ENCODE measurements at regions not wholly inside any gene's neighbourhood (a gene's known extent, or its start where the extent isn't known, plus 50 kb on each side); places are given as distances from the start of the nearest gene placed in this dataset.
"Not testable (repeated sequence)": the region's sequence is repeated elsewhere in the genome, so short reads cannot be mapped to it uniquely, and the experiment has no call there.

DNA sequence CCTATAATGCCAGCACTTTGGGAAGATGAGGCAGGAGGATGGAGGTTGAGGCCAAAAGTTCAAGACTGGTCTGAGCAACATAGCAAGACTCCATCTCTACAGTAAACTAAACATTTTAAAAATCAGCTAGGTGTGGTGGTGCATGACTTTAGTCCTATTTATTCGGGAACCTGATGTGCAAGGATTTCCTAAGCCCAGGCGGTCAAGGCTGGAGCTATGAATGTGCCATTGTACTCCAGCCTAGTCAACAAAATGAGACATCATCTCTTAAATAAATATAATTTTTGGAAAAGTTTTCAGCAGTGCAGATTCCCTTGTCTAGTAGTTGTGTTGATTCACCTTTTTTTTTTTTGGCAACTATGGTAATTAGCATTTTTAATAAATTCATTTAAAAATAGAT lies 928.7 kb upstream of the PRKX start:
- H3K9ac ChIP-seq (ENCODE audit: low read length in 2 of 2): no peak overlapping the region
- no peaks in the 10 kb centered on the region for H3K27me3 ChIP-seq (ENCODE audit: control insufficient read depth in 1 of 2, insufficient read depth in 2 of 2, low read length in 2 of 2)
- H3K9me3 ChIP-seq (ENCODE audit: control insufficient read depth in 2 of 2, low read length in 2 of 2): peaks cover 0 to 10% of the 10 kb centered on the region in 2 donors
- H3K4me3 ChIP-seq (ENCODE audit: low read length in 2 of 2): no peak overlapping the region
- no peaks in the 10 kb centered on the region for H3K4me1 ChIP-seq (ENCODE audit: control insufficient read depth, insufficient read depth, low read length)
- H3K27ac ChIP-seq (ENCODE audit: low read length): no peak overlapping the region
- H3K36me3 ChIP-seq (ENCODE audit: control insufficient read depth in 2 of 2, insufficient read depth in 2 of 2, low read length in 2 of 2): no peaks in the 10 kb centered on the region

DNA sequence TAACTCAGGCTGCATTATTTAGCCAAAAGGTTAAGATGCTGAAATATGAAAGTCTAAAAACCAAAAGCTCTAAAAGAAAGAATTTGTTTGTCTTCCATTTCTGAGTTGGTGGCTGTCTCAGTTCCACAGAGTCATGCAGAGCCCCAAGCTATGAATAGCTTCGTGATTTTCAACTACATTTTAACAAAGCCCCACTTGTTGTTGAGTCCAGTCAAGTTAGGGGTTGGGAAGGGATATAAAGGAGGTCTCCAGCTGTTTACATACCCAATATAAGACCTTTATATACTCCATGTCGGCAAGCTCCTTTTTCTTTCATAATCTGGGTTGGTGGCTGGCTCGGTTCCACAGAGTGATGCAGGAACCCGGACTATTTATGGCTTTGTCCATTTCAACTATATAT lies 924.6 kb upstream of the PRKX start:
- H3K36me3 ChIP-seq (ENCODE audit: control insufficient read depth in 2 of 2, insufficient read depth in 2 of 2, low read length in 2 of 2): no peaks in the 10 kb centered on the region
- no peak overlapping the region for H3K27ac ChIP-seq (ENCODE audit: low read length)
- H3K9me3 ChIP-seq (ENCODE audit: control insufficient read depth in 2 of 2, low read length in 2 of 2): peaks cover 0 to 10% of the 10 kb centered on the region in 2 donors
- no peak overlapping the region for H3K4me3 ChIP-seq (ENCODE audit: low read length in 2 of 2)
- no peaks in the 10 kb centered on the region for H3K27me3 ChIP-seq (ENCODE audit: control insufficient read depth in 1 of 2, insufficient read depth in 2 of 2, low read length in 2 of 2)
- H3K4me1 ChIP-seq (ENCODE audit: control insufficient read depth, insufficient read depth, low read length): no peaks in the 10 kb centered on the region
- no peak overlapping the region for H3K9ac ChIP-seq (ENCODE audit: low read length in 2 of 2)

DNA sequence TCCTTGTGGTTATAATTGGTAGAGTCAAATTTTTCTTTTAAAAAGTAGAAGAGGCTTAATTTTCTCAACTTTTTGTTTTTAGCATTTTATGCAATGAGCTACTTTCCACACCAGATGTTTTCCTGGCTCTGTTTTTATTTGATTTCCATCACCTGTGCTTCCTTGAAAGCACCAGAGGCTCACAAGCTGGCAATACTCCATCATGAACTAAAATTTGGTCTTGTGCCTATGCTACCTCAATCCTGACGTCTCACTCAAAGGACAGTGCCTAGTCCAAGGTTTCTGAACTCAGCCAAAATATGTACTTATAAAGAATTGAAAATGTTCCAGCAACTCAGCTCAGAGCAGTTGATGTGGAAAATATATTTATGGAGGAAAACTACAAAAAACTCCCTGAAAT lies 914.0 kb upstream of the PRKX start:
- Histone ChIP-seq H3K27ac (ENCODE audit: low read length) (no peak overlapping the region), H3K9ac (ENCODE audit: low read length in 2 of 2) (no peak overlapping the region), H3K27me3 (ENCODE audit: control insufficient read depth in 1 of 2, insufficient read depth in 2 of 2, low read length in 2 of 2) (no peaks in the 10 kb centered on the region), H3K36me3 (ENCODE audit: control insufficient read depth in 2 of 2, insufficient read depth in 2 of 2, low read length in 2 of 2) (no peaks in the 10 kb centered on the region), H3K4me1 (ENCODE audit: control insufficient read depth, insufficient read depth, low read length) (no peaks in the 10 kb centered on the region), H3K4me3 (ENCODE audit: low read length in 2 of 2) (no peak overlapping the region), H3K9me3 (ENCODE audit: control insufficient read depth in 2 of 2, low read length in 2 of 2) (peaks cover 0 to 3% of the 10 kb centered on the region in 2 donors)

DNA sequence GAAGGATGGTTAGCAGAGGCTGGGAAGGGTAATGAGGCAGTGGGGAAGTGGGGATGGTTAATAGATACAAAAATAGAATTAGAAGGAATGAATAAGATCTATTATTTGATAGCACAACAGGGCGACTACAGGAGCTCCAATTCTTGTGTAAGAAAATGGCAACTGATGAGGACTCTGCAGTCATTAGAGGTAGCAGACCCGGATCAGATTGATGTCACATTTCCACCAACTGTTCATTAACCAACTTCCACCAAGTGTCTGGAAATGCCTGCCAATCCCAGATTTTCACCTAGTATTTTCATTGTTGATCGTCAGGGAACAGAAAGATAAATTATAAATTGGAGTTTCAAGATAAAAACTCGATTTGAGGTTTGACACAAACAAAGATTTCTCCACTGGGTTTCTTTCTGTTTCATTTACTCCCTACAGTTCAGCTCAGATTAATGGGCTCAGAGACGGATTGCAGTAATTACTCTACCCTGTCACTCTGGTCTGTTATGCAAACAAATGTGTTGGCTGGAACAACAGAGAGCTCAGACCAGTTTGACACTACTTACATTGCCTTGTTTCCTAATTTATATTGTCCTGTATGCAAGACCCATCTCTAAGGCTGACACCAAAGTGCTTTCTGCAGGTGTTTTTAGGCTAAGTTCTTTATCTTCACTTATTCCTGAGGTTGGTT lies 909.2 kb upstream of the PRKX start:
- H3K4me1 ChIP-seq (ENCODE audit: control insufficient read depth, insufficient read depth, low read length): no peaks in the 10 kb centered on the region
- H3K27ac ChIP-seq (ENCODE audit: low read length): no peak overlapping the region
- H3K9me3 ChIP-seq (ENCODE audit: control insufficient read depth in 2 of 2, low read length in 2 of 2): no peaks in the 10 kb centered on the region
- H3K36me3 ChIP-seq (ENCODE audit: control insufficient read depth in 2 of 2, insufficient read depth in 2 of 2, low read length in 2 of 2): no peaks in the 10 kb centered on the region
- H3K4me3 ChIP-seq (ENCODE audit: low read length in 2 of 2): no peak overlapping the region
- no peaks in the 10 kb centered on the region for H3K27me3 ChIP-seq (ENCODE audit: control insufficient read depth in 1 of 2, insufficient read depth in 2 of 2, low read length in 2 of 2)
- H3K9ac ChIP-seq (ENCODE audit: low read length in 2 of 2): no peak overlapping the region

DNA sequence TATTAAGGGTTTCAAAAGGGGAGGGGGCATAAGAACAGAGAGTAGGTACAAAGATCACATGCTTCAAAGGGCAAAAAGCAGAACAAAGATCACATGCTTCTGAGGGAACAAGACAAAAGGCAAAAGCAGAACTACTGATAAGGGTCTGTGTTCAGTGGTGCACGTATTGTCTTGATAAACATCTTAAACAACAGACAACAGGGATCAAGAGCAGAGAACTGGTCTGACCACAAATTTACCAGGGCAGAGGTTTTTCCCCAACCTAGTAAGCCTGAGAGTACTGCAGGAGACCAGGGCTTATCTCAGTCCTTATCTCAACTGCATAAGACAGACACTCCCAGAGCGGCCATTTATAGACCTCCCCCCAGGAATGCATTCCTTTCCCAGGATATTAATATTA lies 900.2 kb upstream of the PRKX start:
- not testable (repeated sequence) for H3K9ac ChIP-seq (ENCODE audit: low read length in 2 of 2); H3K27ac ChIP-seq (ENCODE audit: low read length); H3K27me3 ChIP-seq (ENCODE audit: control insufficient read depth in 1 of 2, insufficient read depth in 2 of 2, low read length in 2 of 2); H3K4me1 ChIP-seq (ENCODE audit: control insufficient read depth, insufficient read depth, low read length); H3K9me3 ChIP-seq (ENCODE audit: control insufficient read depth in 2 of 2, low read length in 2 of 2); H3K36me3 ChIP-seq (ENCODE audit: control insufficient read depth in 2 of 2, insufficient read depth in 2 of 2, low read length in 2 of 2); H3K4me3 ChIP-seq (ENCODE audit: low read length in 2 of 2)

DNA sequence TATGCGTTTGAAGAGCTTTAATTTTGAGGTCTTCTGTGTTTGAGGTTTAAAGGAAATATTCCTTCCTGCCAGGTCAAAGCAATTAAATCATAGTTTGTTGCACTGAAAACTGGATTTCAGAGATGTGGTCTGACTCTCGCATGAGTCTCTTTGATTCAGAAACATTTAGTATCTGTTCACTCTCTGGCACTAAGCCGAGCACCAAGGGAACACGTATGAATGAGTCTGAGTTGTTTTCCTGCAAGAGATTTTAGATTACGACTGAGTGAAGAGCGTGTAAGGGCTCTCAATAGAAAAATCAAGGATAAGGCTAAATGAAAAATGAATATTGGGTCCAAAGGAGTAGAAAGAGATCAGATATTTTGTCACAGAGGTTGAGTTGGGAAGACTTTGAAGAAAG lies 875.4 kb upstream of the PRKX start:
- Histone ChIP-seq H3K27me3 (ENCODE audit: control insufficient read depth in 1 of 2, insufficient read depth in 2 of 2, low read length in 2 of 2) (no peaks in the 10 kb centered on the region), H3K4me3 (ENCODE audit: low read length in 2 of 2) (no peak overlapping the region), H3K4me1 (ENCODE audit: control insufficient read depth, insufficient read depth, low read length) (no peaks in the 10 kb centered on the region), H3K9ac (ENCODE audit: low read length in 2 of 2) (no peak overlapping the region), H3K27ac (ENCODE audit: low read length) (no peak overlapping the region), H3K9me3 (ENCODE audit: control insufficient read depth in 2 of 2, low read length in 2 of 2) (no peaks in the 10 kb centered on the region), H3K36me3 (ENCODE audit: control insufficient read depth in 2 of 2, insufficient read depth in 2 of 2, low read length in 2 of 2) (no peaks in the 10 kb centered on the region)

DNA sequence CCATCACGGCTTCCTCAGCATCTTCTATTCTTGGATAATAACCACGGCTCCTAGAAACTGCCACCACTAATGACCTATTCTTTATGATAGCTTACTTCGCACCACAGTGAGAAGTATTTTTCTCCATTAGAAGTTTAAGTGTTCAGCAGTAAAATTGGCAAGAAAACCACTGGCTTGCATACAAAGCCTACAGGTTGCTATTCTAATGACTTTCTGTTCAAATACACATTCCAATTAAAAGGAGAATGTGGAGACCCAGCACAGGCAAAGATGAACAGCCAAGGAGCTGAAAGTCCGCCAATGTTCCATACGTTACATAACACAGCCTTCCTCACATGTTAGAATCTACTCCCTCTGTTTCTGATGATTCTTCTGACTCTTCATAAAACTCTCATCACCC lies 875.0 kb upstream of the PRKX start:
- Histone ChIP-seq H3K9ac (ENCODE audit: low read length in 2 of 2) (no peak overlapping the region), H3K36me3 (ENCODE audit: control insufficient read depth in 2 of 2, insufficient read depth in 2 of 2, low read length in 2 of 2) (no peaks in the 10 kb centered on the region), H3K9me3 (ENCODE audit: control insufficient read depth in 2 of 2, low read length in 2 of 2) (no peaks in the 10 kb centered on the region), H3K27ac (ENCODE audit: low read length) (no peak overlapping the region), H3K4me1 (ENCODE audit: control insufficient read depth, insufficient read depth, low read length) (no peaks in the 10 kb centered on the region), H3K27me3 (ENCODE audit: control insufficient read depth in 1 of 2, insufficient read depth in 2 of 2, low read length in 2 of 2) (no peaks in the 10 kb centered on the region), H3K4me3 (ENCODE audit: low read length in 2 of 2) (no peak overlapping the region)

DNA sequence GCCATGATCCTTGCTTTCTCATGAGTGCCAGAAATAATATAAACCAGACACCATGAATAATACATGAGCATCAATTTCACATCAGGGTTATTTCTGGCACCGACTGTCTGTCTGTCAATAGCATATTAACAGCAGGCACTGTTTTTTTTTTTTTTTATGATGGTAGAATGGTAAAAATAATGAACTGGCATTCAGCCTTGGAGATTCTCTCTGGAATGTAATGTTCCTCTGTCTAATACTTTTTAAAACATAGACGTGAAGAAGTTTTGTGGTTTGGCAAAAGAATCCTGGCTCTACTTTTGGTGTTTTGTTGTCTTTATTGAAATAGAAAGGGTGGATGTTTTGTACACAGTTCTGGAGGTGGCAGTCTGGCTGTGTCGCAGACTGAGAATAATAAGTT lies 874.6 kb upstream of the PRKX start:
- Histone ChIP-seq H3K9ac (ENCODE audit: low read length in 2 of 2) (no peak overlapping the region), H3K27ac (ENCODE audit: low read length) (no peak overlapping the region), H3K9me3 (ENCODE audit: control insufficient read depth in 2 of 2, low read length in 2 of 2) (no peaks in the 10 kb centered on the region), H3K4me3 (ENCODE audit: low read length in 2 of 2) (no peak overlapping the region), H3K4me1 (ENCODE audit: control insufficient read depth, insufficient read depth, low read length) (no peaks in the 10 kb centered on the region), H3K27me3 (ENCODE audit: control insufficient read depth in 1 of 2, insufficient read depth in 2 of 2, low read length in 2 of 2) (no peaks in the 10 kb centered on the region), H3K36me3 (ENCODE audit: control insufficient read depth in 2 of 2, insufficient read depth in 2 of 2, low read length in 2 of 2) (no peaks in the 10 kb centered on the region)

DNA sequence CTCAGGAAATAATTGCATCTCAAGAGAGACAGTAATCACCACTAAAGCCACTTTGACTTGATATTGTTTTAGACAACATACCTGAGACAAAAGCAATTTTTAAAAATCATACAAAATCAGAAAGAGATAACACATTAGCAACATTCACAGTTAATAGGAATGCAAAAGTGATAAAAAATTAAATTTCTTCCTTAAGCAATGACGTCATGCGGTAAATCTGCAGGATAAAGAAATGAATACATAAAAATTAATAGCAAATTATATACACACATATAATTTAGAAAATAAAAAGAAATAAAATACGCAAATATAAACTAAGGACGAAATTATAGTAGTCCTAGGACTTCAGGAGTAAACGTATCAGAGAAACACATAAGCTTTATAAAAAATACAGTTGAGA lies 866.5 kb upstream of the PRKX start:
- Histone ChIP-seq H3K9me3 (ENCODE audit: control insufficient read depth in 2 of 2, low read length in 2 of 2) (no peaks in the 10 kb centered on the region), H3K4me3 (ENCODE audit: low read length in 2 of 2) (no peak overlapping the region), H3K36me3 (ENCODE audit: control insufficient read depth in 2 of 2, insufficient read depth in 2 of 2, low read length in 2 of 2) (no peaks in the 10 kb centered on the region), H3K4me1 (ENCODE audit: control insufficient read depth, insufficient read depth, low read length) (no peaks in the 10 kb centered on the region), H3K27me3 (ENCODE audit: control insufficient read depth in 1 of 2, insufficient read depth in 2 of 2, low read length in 2 of 2) (no peaks in the 10 kb centered on the region), H3K27ac (ENCODE audit: low read length) (no peak overlapping the region), H3K9ac (ENCODE audit: low read length in 2 of 2) (no peak overlapping the region)

DNA sequence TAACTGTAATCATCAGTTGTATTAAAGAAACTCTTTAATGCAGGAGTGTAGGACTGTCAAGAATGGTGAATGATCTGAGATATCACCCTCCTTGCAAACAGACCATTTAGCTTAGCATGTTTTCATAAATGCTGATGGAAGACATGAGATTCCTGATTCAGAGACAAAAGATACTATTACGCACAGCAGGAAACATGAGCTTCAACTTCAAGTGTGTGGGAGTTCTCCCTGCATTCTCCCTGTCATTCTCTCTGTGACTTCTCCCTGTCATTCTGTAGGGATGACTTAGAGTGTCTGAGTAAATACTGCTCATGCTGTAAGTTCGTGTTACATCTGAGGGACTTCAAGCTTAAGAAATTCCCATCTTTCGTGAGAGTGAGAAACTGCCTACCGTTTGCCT lies 866.0 kb upstream of the PRKX start:
- H3K4me3 ChIP-seq (ENCODE audit: low read length in 2 of 2): no peak overlapping the region
- H3K27ac ChIP-seq (ENCODE audit: low read length): no peak overlapping the region
- no peaks in the 10 kb centered on the region for H3K36me3 ChIP-seq (ENCODE audit: control insufficient read depth in 2 of 2, insufficient read depth in 2 of 2, low read length in 2 of 2)
- H3K27me3 ChIP-seq (ENCODE audit: control insufficient read depth in 1 of 2, insufficient read depth in 2 of 2, low read length in 2 of 2): no peaks in the 10 kb centered on the region
- H3K9ac ChIP-seq (ENCODE audit: low read length in 2 of 2): no peak overlapping the region
- H3K9me3 ChIP-seq (ENCODE audit: control insufficient read depth in 2 of 2, low read length in 2 of 2): no peaks in the 10 kb centered on the region
- H3K4me1 ChIP-seq (ENCODE audit: control insufficient read depth, insufficient read depth, low read length): no peaks in the 10 kb centered on the region

DNA sequence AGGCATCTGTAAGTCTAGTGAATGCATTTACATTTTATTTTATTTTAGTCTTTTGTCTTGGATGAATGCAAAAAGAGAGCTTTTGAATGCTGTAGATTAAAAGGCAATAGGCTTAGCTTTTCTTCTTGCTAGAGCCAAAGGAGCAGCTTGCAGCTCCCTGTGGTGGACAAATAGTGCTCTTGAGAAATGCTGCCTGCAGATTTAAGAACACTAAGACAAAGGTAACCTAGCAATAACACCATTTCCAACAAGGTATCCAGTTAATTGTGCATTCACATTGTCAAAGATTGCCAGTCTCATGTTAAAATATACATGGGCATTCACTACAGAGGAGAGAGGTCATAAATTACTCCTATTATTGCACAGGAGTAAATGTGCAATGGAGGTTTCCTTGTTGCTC lies 859.2 kb upstream of the PRKX start:
- H3K9ac ChIP-seq (ENCODE audit: low read length in 2 of 2): no peak overlapping the region
- H3K27ac ChIP-seq (ENCODE audit: low read length): no peak overlapping the region
- no peaks in the 10 kb centered on the region for H3K27me3 ChIP-seq (ENCODE audit: control insufficient read depth in 1 of 2, insufficient read depth in 2 of 2, low read length in 2 of 2)
- no peaks in the 10 kb centered on the region for H3K9me3 ChIP-seq (ENCODE audit: control insufficient read depth in 2 of 2, low read length in 2 of 2)
- H3K4me1 ChIP-seq (ENCODE audit: control insufficient read depth, insufficient read depth, low read length): no peaks in the 10 kb centered on the region
- H3K36me3 ChIP-seq (ENCODE audit: control insufficient read depth in 2 of 2, insufficient read depth in 2 of 2, low read length in 2 of 2): no peaks in the 10 kb centered on the region
- H3K4me3 ChIP-seq (ENCODE audit: low read length in 2 of 2): no peak overlapping the region

Measured in stomach smooth muscle (tissue), 2 donors.